ENCODE measurements at regions not wholly inside any gene's neighbourhood (a gene's known extent, or its start where the extent isn't known, plus 50 kb on each side); places are given as distances from the start of the nearest gene placed in this dataset.
"Not testable (repeated sequence)": the region's sequence is repeated elsewhere in the genome, so short reads cannot be mapped to it uniquely, and the experiment has no call there.

GRCh38 chr11:25790396-25790795, 541.5 kb upstream of the ANO3 start:
- no peak for DNase-seq (ENCODE audit: low spot score)
- in situ Hi-C loops (cut with MboI; ENCODE audit: low pct_unique_long_range_greater_than_20kb, low sequenced_read_pairs, unreplicated experiment) = no loop called here
- TF ChIP-seq, protein P1, sequence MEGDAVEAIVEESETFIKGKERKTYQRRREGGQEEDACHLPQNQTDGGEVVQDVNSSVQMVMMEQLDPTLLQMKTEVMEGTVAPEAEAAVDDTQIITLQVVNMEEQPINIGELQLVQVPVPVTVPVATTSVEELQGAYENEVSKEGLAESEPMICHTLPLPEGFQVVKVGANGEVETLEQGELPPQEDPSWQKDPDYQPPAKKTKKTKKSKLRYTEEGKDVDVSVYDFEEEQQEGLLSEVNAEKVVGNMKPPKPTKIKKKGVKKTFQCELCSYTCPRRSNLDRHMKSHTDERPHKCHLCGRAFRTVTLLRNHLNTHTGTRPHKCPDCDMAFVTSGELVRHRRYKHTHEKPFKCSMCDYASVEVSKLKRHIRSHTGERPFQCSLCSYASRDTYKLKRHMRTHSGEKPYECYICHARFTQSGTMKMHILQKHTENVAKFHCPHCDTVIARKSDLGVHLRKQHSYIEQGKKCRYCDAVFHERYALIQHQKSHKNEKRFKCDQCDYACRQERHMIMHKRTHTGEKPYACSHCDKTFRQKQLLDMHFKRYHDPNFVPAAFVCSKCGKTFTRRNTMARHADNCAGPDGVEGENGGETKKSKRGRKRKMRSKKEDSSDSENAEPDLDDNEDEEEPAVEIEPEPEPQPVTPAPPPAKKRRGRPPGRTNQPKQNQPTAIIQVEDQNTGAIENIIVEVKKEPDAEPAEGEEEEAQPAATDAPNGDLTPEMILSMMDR (IDR thresholded peaks at IDR 0.05; ENCODE audit: extremely low read depth, insufficient read depth, missing control alignments) = no peak

- in situ Hi-C loops (cut with MboI; ENCODE audit: low pct_unique_long_range_greater_than_20kb, low sequenced_read_pairs, unreplicated experiment) = no loop called here
- no peak for DNase-seq (ENCODE audit: low spot score)
- TF ChIP-seq, protein P1 (IDR thresholded peaks at IDR 0.05; ENCODE audit: extremely low read depth, insufficient read depth, missing control alignments) = no peak
These were observed 538.3 kb upstream of the ANO3 start for GRCh38 chr11:25793637-25794036.

DNA sequence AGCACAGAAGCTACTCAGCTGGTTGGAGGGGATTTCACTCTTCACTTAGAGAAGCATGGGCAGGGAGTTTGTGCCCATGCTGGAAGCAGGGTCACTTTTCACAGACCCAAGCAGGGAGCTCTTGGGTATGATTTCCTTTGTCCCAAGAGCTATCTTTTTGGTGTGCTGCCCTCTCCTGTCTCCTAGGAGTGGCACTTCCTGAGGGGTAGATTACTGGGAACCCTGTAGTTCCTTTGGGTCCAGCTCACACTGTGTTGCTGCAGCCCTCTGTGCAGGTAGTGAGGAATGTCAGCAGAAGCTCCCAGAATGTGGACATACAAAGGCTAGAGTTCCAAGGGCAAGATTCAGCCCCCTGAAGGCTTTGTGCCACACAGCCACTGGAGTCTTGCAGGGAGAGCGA, 537.1 kb upstream of the ANO3 start:
- TF ChIP-seq, protein P1 (IDR thresholded peaks at IDR 0.05; ENCODE audit: extremely low read depth, insufficient read depth, missing control alignments) = no peak
- no peak for DNase-seq (ENCODE audit: low spot score)
- in situ Hi-C loops (cut with MboI; ENCODE audit: low pct_unique_long_range_greater_than_20kb, low sequenced_read_pairs, unreplicated experiment) = no loop called here

DNA sequence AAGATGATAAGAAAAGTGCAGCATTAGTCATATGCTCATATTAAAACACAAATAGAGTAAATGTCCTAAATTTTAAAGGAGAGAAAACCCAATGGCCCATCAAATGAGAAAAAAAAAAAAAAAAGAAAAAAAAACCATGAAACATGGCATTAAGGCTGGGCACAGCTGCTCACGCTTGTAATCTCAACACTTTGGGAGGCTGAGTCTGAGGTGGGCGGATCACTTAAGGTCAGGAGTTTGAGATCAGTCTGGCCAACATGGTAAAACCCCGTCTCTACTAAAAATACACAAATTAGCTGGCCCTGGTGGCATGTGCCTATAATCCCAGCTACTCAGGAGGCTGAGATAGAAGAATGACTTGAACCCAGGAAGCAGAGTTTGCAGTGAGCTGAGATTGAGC, 515.5 kb upstream of the ANO3 start:
- TF ChIP-seq, protein P1 (IDR thresholded peaks at IDR 0.05; ENCODE audit: extremely low read depth, insufficient read depth, missing control alignments) = no peak
- in situ Hi-C loops (cut with MboI; ENCODE audit: low pct_unique_long_range_greater_than_20kb, low sequenced_read_pairs, unreplicated experiment) = no loop called here

GRCh38 chr11:25824688-25825087, 507.2 kb upstream of the ANO3 start:
- in situ Hi-C loops (cut with MboI; ENCODE audit: low pct_unique_long_range_greater_than_20kb, low sequenced_read_pairs, unreplicated experiment) = no loop called here
- TF ChIP-seq, protein P1 (IDR thresholded peaks at IDR 0.05; ENCODE audit: extremely low read depth, insufficient read depth, missing control alignments) = no peak

More for the DNA sequence above, 515.5 kb upstream of the ANO3 start:
- DNase-seq (ENCODE audit: low spot score) = no peak

GRCh38 chr11:25831485-25831884, 500.4 kb upstream of the ANO3 start:
- DNase-seq (ENCODE audit: low spot score); in situ Hi-C loops (cut with MboI; ENCODE audit: low pct_unique_long_range_greater_than_20kb, low sequenced_read_pairs, unreplicated experiment): not testable (repeated sequence)

More at GRCh38 chr11:25824688-25825087, 507.2 kb upstream of the ANO3 start:
- no peak for DNase-seq (ENCODE audit: low spot score)

DNA sequence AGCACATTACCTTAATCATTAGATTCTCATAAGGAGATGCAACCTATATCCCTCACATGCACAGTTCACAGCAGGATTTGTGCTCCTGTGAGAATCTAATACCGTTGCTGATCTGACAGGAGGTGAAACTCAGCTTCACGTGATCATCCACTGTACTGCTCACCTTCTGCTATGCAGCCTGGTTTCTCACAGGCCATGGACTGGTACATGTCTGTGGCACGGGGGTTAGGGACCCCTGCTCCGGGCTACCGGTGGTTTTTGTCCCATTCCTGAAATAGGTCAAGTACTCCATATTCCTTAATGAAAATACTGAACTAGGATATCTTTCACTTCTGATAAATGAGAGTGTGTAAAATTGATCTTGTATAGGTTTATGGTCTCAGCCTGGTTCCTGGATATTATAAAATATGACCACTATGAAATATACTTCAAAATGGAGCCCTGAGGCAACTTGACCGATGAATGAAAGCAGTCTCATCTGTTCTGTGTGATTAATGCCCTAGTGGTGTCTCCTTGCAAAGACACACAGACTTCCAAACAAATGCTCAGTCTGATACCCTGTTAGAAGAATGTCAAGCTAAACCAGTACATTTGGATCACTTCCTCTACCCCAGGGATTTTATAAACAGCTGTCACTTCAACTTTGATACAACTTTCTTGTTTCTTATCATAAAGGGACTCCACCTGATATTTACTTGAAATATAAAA, 492.9 kb upstream of the ANO3 start:
- in situ Hi-C loops (cut with MboI; ENCODE audit: low pct_unique_long_range_greater_than_20kb, low sequenced_read_pairs, unreplicated experiment) = no loop called here
- no peak for DNase-seq (ENCODE audit: low spot score)
- TF ChIP-seq, protein P1 (IDR thresholded peaks at IDR 0.05; ENCODE audit: extremely low read depth, insufficient read depth, missing control alignments) = no peak
